Renal cortical epithelial cell (primary cell): ENCODE measurements at regions not wholly inside any gene's neighbourhood (a gene's known extent, or its start where the extent isn't known, plus 50 kb on each side); places are given as distances from the start of the nearest gene placed in this dataset.

ENCODE experiments used
- DNase-seq: peaks from one replicate; pipeline ENCODE4 v3.0.0-alpha.2; 2011; ENCODE audit warnings: low read depth

DNA sequence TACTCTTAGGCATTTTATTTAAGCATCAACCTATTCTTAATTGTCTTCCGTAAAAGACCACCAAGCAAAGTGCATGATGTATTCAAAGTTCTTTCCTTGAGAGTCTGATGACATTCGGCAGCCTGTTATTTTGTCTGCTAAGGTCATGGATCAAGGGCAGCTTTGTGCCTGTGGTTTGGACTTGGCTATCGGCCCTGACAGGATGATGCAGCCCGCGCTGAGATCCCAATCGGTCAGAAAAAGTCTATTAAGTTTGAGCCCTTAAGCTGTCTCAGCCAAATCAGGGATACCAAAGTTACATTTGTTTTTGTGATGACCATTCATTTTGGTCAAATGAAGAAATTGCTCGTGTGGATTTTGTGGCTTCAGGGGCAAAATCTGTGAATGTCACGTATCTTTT, 718.9 kb upstream of the FANCL start:
- no peak for DNase-seq

DNA sequence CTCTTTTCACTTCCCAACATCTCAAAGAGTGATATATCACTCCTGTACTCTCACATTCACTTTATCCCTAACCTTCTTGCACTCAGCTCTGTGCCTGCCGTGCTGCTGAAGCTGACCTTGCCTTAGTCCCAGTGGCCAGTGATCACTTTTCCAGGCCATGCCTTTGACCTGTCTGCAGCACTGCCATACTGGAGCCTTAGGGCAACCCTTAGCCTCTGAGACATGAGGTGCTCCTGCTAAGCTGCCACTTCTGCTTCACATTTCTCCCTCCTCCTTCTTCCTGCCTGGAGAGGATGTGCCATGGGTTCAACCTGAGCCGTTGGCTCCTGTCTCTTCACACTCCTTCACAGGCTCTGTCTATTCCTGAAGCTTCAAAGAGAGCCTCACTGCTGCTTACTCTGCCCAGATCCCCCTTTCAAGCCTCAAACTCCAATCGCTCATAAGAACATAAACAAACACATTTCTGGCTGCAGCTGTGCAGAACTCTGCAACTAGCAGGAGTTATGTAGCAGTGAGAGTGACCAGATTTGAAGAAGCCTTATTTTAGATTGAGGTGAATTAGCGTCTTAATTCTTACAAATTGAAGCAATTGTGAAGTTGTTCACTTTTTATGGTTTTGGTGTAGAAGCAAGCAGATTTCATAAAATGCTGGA, 716.2 kb upstream of the FANCL start:
- DNase-seq = no peak

DNA sequence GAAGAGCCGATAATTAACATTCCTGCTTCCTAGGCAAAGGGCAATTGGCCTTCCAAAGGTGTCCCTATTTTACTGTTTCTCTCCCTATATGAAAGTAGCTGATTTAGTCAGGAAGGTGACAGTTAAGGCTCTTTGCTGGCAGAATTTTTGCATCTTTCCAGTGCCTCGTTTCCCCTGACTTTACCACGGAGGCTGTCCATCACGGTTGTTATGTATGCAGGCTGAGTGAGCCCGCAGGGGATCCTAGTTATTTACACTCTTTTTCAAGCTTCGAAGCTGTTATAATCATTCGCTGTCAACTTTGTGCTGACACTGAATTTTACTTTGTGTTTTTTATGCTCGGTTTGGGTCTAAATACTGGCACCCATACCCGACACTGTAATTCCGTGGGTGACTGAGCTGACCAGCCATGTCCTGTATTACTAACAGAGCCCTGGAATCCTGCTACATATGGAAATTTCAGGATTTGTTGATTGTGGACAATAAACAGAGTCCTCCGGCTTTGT, 713.8 kb upstream of the FANCL start:
- no peak for DNase-seq

DNA sequence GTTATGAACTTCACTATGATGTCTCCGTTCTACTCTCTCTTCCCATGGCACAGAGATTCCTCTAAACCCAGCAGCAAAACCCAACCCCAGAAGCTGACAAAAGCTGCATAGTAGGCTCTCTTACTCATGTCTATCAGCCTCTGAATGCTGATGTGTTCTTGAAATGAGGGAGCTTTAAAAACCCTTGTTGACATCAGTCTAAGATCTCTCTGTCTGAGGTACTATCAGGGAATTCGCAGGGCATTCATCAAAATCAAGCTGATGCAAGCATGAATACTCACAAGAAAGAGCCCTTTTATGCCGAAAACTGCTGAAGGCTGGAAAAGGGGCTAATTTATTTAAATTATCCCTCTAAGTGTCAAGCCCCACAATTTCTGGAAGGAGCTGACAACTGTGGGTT, 710.6 kb upstream of the FANCL start:
- no peak for DNase-seq

DNA sequence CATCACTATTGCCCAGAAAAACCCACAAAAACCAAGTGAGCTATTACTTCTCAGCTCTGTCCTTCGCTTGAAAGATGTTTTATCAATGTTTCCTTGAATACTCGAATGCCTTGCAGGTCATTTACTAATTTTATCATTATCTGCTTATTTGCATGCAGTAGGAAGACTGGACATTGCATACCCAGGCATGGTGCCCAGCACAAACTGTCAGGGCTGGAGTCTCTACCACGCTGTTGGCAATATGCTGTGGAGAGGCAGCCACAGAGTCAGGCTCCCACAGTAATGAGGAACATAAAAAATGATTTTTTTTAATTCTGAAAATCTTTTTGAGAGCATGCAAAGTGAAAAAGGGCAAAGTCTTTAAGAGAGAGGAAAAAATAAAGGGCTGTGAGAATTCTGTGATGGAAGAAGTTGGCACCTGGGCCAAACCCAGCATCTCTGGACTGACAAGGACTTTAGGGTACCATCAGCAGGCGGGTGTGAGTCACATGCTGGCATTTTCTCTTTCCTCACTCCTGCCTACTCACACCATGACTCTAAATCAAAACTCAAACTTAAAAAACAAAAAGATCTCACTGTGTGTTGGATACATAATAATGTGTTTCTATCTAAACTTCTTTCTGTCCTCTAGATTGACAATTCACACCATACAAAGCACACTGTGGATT, 709.8 kb upstream of the FANCL start:
- no peak for DNase-seq

DNA sequence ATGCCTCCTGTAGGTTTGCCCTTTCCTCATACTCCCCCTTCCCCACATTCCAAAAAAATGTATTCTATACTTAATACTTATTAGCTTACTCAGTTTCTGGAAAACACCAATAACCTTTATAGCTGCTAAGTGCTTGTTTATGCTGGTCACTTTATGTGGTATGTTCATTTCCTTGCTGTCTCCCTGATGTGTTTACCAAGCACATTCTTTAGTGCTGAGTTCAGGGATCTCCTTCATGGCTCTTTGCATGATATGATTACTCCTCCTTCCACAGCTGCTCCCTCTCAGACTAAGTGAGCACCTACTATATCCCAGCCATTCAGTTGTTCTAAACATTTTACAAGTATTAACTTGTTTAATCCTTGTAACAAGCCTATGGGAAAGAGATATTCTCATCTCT, 698.3 kb upstream of the FANCL start:
- peak; percentile 17 for DNase-seq

DNA sequence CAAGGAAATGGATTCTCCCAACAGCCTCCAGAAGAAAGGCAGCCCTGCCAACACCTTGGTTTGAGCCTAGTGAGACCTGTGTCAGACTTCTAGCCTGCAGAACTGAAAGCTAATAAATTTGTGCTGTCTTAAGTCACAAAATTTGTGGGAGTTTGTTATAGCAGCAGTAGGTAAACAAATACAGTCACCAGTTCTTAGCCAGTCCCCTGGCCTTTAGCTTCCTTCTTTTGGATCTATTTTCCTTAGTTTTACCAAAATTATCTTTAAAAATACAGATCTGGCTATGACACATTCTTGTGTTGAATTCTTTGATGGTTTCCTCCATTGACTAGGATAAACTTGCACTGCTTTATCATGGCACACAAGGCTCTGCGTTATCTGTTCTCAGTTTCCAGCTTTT, 697.9 kb upstream of the FANCL start:
- DNase-seq = no peak

DNA sequence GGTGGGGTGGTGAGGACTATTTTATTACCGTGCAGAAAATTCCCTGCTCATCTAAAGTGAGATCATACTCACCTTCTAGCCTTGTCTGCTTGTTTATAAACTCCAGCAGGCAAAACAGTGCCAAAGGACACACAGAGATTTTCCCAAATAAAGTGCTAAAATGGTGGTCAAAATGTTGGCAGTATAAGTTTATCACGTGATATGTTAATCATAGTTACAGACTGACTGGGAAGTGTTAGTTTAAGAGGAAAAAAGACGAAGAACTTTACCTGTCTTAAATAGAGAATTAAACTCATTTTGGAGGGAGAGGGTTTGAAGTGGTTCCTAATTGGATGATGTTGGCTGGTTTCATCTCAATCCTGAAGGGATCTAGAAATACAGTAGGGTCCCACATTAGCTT, 691.7 kb upstream of the FANCL start:
- DNase-seq = no peak

DNA sequence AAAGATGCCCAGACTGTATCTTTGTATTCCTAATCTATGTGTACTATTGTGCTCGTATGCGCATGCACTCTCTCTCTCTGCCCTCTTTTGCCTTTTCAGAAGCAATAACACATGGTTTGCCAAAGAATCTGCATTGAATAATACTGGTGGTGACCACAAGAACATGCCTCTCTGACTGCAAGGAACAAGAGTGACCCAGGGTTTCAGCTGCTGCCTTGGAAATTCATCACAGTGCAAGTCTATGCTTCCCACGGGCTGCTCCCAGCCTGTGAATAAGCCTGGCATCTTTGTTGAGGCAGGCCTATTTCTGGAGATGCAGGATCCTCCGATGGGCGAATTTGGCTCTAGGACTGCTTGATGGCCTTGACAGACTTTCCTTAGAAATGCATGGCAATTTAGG, 689.4 kb upstream of the FANCL start:
- no peak for DNase-seq

DNA sequence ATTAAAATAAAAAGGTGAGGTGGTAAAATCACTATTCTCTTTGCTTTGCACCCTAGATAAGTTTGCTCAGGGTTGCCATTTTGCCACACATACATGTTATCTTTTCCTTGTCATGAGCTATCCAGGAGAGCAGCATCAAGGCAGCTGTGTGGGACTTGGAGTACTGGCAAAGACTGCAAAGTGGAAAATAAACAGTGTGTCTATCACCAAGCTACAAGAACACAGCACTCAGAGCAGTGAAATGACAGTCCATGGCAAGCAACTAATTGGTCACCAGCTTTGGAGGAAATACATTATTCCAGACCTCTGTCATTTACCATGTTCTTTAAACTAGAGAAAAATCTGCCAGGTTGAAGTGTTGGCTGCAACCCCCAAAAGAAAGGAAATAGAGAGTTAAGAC, 687.8 kb upstream of the FANCL start:
- no peak for DNase-seq

DNA sequence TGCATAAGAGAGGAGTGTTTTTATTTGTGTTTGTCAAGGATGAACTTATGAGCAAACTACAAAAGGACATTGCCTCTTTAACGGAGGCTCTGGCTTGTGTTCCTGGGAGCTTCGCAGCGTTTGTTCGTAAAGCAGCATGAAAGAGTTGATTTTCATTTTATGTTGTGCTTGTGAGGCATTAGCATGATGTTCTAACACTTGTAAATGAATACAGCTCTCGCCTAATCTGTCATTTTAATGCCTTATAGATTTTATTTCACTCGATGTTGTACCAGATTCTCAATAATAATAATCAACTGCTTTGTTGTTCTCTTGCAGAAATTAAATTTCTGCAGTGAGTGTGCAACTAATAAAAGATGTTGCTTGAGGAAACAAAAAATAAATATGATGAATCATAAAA, 687.3 kb upstream of the FANCL start:
- no peak for DNase-seq

DNA sequence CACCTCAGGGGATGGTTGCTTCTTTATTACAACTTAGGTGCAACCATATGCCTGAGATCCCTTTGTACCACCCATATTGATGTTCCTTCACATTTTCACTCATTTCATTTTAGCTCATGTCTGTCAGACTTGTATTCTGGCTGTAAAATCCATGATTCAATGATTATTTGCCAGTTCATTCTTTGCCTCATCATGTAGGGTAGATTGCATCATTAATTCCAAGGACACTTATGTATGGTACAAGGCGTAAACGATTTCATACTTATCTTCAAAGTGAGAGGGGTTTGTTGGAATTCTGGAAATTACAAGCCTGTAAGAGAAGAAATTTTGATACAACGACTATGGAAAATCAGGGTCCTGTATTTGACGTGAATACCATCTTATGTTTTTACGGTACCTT, 685.0 kb upstream of the FANCL start:
- no peak for DNase-seq

DNA sequence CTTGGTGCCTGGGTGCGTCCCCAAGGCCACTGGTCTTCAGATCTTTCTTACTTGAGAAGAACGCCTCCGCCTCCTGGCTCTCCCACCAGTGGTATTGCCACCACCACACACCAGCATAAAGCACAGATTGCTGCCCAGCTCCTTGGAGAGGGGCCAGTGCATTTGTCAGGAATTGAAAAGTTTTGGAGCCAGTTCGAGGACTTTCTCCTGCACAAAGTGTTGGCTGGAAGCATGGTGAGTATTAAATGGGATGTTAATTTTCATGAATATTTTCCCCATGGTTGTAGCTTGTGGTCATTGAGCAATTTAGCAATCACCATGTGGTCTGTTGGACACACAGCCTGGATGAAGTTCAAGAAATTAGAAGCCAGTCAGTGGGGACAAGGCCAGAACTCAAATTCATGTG, 684.6 kb upstream of the FANCL start:
- DNase-seq = peak; percentile 3

DNA sequence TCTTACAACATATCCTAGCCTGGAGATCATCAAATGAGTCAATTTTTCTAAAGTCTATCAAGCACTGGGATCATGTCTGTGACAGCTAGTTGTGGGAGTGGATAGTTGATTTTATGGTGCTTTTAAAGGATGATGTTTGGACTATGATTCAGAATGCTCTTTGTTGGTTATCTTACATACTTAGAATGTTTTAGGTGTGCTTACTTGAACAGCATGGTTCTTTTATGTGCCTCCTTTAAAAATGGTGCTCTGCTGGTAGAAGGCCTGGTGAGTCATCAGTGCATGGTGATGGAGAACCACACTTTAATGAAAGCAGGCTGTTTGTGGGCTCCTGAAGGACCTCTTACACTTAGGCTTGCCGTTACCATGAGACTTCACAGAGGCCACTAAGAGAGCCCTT, 682.7 kb upstream of the FANCL start:
- DNase-seq = peak; percentile 22

DNA sequence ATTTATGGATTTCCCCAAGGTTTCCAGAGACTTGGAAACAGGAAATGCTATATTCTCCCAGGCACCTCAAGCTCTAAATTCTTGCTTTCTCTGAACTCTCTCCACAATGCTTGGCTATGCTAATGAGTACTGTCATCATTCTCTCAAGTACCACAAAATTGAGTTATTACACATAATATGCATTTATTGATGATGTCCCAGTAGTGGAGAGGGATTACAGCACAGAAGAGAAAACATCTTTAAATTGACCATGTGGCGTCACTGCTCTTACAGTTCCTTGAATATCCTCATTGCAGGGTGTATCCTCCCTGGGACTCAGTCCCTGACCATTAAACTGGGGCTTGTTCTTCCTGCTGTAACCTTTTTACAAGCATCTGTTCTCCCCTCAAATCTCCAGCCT, 681.1 kb upstream of the FANCL start:
- no peak for DNase-seq

DNA sequence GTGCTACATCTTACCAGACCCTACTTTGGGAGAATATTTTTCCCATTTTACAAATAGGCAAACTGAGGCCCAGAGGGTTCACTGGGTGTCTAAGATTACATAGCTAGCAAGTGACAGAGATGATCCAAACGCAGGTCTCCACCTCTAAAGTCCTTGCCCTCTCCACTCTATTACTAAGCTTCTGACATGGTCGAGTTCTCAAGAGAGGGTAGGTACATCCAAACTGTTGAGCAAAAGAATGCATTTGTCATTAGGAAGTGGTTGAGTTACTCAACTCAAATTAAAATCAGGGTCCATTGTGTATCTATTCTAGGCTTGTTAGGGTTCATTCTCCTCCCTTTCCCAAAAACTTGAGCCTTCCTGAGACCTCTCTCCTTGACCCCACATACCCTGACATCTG, 680.6 kb upstream of the FANCL start:
- no peak for DNase-seq

DNA sequence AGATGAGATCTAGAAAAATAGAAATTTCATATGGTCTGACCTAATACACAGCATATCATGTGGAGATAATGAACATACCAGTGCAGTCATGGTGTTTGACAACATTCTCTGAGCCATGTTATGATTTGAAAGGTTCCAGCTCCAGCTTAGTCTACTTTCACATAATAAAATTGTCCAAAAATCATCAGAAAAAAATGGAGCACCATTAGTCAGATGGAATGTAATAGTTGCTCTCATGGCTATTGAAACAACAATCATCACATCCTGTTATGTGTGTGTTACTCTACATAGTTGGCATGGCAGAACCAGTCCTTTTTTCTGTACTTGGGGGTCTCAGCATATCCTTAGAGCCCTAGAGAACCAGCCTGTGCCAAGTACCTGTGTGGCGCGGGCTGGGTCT, 678.9 kb upstream of the FANCL start:
- DNase-seq = no peak

DNA sequence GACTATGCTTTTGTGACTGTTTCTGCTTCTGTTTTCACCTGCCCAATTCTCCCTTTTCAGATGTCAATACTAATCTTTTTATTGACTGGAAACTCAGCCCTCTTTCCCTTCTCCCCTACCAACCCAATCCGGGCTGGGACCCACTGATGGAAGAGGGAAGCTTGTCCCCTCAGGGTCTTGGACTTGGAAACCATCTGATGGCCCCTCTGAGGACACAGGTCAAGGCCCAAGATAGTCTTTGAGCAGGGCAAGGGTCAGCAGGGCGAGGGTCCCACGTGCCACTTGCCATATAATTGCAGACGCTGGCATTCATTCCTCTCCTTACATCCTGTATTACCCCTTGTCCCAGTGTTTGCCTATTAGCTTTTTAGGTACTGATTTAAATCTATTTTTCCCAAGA, 678.2 kb upstream of the FANCL start:
- no peak for DNase-seq

DNA sequence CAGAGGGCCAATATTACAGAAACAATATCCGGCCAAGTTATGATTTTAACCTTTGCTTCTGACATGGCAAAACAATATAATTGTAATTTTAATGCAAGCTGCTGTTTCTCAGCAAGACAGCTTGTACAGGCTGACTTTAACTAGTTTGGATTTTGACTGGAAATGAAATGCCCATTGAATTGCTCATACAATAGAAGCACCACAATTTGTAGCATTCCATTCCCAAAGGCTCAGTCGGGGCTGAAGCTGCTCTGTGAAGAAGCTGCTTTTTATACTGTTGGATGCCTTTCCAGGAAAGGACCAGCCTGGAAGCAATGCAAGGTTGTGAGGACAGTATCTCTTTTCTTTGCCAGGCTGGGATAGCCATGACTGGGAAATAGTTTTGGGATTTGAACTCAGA, 677.0 kb upstream of the FANCL start:
- no peak for DNase-seq

DNA sequence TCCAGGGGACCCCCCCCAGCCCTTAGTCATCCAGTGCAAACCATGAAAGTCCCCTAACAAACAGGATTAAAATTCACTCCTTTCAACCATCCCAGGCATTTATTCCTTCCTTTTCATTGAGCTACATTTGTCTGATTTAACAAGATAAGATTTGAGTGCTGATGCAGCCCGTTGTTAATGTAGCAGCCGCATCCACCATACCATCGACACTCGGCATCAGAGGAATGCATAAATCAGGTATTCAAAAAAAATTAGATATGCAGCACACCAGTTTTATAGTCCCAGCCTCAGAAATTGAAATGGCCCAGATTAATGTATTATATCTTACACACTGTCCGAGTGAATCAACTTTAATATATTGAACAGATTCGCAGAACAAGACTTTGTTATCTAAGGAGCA, 676.5 kb upstream of the FANCL start:
- DNase-seq = no peak

DNA sequence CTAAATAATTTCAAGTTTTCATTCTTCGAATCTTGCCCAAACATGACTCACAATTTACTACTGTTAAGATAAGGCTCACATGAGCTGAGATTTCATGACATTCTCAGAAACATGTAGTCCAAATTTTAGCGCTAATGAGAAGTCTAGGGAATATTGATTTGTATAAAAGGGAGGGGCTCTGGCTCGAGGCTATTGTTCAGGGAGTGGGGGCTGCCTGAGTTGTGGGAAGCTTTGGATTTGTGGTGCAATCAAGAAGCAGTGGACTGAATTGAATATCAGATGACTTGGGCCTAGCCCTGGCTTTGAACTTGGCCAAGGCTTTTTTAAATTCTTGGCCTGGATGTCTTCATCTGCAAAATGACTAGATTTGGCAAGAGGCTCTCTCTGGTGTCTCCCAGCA, 674.9 kb upstream of the FANCL start:
- DNase-seq = no peak

DNA sequence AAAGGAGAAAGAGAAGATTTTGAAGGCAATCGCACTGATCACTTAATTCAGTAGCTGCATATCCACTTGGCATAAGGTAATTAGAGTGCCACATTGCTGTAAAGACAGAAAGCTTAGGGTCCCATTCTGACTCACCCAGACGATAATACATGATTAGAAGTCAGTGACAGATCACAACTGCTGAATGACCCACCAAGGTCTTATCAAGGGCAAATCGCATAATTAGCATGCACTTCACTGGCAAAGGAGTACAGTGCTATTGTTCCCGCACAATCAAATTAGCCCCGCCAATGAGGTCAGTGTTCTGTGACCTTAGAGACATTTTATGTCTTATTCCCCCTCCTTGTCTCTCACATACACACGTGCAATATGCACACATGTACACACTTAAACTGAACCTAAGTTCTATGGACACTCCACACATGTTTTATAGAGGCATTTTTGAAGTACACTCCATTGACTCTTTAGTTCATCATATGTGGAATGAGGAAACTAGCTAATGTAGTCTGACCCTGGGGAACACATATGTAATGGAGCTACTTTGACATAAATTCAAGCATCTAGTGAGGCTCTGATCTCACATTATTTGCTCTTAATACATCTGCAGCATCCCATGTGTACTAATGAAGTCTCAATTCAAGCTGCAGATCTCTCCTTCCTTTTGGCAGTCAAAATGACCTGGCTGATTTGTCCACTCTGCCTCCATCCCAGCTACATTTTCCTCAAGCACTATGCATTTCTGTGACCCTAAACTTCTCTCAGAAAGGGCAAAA, 673.8 kb upstream of the FANCL start:
- no peak for DNase-seq

DNA sequence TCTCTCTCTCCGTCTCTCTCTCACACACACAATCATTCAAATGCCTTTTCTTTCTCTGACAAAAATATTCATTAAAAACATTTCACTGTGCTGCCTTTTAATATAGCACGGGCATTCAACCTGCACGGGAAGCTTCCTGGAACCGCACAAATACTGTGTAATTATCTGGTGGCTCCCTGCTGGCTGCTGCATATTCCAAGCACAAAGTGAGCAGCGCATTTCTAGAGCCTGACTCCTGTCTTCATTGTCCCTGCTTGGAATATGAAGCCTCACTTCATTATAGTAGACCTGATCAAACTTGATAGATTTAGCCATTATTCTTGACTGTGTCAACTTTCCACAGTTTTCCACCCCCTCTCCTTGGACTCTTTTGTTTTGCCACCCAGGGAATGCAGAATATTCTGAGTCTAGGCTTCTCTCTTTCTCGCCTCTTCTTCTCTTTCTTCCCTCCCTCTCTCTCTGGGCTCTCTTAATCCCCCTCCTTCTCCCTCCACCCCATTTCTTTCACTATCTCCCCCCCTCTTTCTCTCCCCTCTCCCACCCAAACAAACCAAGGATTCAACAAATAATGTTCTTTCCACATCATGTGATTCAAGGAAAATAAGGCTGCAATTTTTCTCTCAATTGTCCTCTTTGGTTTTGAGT, 672.1 kb upstream of the FANCL start:
- DNase-seq = no peak
